DMS153 (cell line): ENCODE measurements at regions not wholly inside any gene's neighbourhood (a gene's known extent, or its start where the extent isn't known, plus 50 kb on each side); places are given as distances from the start of the nearest gene placed in this dataset.

Experiments used
- DNase-seq: peaks from one replicate; lab custom pipeline; 2025; lab: John Stamatoyannopoulos, UW

DNA sequence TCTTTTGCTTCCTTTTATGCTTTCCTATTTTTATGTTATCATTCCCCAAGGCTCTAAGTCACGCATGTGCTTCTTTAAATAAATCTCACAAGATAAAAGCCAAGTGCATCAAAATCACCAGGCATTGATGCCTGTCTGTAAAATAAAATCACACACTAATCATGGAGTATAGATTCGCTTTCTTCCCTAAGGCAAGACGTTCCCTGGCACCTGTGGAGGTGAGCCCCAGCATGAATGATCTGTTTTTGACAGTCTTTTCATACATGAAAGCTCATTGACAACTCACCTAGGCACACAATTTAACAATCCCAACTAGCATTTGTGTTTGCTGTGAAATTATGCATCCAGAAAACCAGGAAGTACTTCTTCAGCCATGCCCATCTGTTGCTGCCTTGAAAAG lies 146.9 kb upstream of the DMAC1 start:
- DNase-seq: no peak

- no peak for DNase-seq
Observed at GRCh38 chr9:7944572-7944971, 145.0 kb upstream of the DMAC1 start.

DNA sequence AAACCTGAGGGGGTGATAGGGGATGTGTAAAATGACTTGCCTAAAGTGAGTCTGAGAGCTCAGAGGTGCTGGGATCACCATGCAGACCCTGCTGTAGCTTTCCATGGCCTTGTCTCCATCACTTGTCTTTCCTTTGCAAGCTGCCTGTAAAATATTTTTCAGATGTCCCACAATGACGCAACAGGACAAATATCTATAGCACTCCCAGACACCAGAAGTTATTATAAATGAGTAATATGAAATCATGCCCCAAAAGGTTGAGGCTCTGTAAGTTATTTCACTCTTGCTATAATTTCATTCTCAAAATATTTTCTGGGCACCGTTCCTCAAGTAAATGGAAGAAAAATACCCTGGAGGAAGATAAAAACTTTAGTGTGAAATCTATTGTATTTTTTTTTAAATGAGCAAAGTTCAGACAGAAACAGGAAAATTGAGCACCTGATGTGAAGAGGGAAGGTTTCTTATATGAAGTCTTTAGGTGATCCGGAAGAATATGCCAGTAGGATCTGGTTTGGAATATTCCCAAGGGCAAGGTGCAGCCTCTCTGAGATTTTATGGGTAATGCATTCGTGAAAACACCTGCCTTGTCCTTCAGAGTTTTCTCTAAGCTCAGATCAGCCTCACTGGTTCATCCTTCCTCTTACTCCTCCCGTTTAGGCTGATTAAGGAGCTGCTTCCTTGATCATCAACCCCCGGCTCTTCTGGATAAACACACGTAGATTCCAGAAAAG lies 138.3 kb upstream of the DMAC1 start:
- no peak for DNase-seq

GRCh38 chr9:7936996-7937395 lies 137.4 kb upstream of the DMAC1 start:
- DNase-seq: no peak

- no peak for DNase-seq
Observed at GRCh38 chr9:7936163-7936562, 136.6 kb upstream of the DMAC1 start.

DNA sequence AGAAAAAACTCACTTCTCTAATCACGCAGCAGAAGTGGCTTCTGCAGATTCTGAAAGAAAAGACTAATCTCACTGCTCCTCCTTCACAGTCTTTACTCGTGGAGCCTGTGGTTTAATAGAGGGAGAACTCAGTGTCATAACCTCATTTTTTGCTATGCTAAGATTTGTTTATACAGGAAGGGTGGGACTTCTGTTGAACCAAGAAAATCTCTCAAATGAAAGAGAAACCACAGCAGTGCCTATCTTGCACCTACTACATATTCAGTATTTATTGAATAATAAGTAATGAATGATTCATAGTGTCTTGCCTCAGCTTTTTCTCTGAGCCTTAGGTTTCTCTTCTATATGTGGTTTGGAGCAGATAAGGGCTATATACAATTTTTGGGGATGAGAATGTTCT lies 136.1 kb upstream of the DMAC1 start:
- no peak for DNase-seq

- no peak for DNase-seq
Observed at GRCh38 chr9:7932767-7933166, 133.2 kb upstream of the DMAC1 start.

GRCh38 chr9:7930613-7931012 lies 131.0 kb upstream of the DMAC1 start:
- DNase-seq: no peak

DNA sequence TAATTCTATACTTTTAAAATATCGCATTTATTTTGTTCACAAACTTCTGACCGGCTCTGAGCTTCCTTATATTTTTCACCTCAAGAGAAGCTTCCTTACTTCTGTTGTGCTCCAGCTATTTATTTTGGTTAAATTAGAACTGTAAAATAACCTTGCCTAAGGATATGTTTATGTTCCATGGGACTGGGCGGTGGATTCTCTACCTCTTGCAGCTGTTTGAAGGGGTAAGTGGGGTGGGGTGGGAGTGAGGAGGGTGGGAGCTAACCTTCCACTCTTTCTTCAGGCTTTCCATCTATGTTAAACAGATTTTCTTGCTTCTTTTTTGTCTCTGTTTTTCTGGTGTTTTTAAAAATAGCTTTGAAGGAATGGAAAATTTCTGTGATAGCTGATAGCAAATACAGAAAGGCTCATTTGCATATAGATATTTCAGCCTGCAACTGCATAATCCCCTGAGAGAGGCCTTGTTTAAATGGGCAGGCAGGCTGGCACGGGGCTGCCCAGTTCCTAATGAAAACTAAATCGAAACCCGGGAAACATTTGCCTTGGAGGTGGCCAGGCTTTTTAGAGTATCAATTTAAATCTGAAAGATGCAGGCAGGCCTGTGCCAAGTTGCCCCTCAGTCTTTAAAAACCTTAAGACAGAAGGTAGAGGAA lies 122.1 kb upstream of the DMAC1 start:
- no peak for DNase-seq

DNA sequence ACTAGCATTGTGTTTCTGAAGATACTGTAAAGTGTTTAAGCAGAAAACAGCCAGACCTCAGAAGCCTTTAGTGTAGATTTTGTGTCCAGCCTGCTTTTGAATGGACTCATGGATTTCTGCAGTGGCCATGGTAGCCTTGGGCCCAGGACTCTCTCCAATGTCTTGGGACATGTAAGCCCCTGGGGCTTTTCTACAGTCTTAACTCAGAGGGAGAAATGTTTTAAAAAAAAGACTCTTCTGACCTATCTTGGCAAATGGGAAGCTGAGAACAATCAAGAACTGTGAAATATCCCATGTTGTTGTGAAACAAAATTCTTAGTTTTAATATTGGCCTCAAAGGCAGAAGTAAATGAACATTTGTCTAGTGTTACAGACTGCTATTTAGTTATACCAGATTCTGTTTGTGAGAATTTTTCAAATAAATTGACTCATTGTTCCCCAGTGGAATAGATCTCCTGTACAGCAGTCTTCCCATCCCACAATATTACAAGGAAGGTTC lies 112.5 kb upstream of the DMAC1 start:
- no peak for DNase-seq

- no peak for DNase-seq
Observed at GRCh38 chr9:7910426-7911020, 110.9 kb upstream of the DMAC1 start.

- DNase-seq: no peak
Observed at GRCh38 chr9:7909537-7909936, 110.0 kb upstream of the DMAC1 start.

- no peak for DNase-seq
Observed at GRCh38 chr9:7907551-7908337, 108.2 kb upstream of the DMAC1 start.

- no peak for DNase-seq
Observed at GRCh38 chr9:7906783-7907550, 107.4 kb upstream of the DMAC1 start.

DNA sequence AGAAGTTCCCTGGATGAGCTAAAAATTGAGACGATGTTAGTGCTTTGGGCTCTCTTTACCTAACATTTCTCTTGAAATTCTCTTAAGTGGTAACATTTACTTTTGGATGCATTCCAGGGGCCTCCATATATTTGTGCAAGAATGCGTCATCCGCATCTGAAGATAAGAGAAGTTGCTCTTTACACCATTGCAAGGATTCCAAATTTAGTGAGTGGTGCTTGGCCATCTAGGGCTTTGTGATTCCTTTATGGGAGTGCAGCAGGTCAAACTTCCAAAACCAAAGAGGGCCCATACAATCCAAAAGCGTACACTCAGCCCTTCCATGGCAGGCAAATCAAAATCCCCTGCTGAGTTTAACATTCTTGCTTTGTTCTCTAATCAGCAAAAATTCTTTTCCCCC lies 102.0 kb upstream of the DMAC1 start:
- no peak for DNase-seq

DNA sequence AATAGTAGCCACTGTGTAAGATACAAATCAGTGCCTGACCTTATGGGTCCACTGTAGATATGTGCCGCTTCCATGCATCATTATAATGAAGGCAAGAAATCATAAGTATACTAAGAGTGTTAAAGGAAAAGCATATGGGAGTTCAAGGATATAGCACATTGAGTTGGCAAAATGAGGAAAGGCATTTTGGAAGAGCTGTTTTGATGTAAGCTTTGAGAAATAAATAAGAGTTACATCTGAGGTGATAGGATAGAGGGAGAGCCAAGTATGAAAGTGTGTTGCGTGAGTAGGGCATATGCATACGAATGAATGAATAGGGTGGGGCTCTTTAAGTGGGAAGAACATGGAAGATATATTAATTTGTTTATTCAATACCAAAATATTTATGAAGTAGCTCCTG lies 101.0 kb upstream of the DMAC1 start:
- no peak for DNase-seq

DNA sequence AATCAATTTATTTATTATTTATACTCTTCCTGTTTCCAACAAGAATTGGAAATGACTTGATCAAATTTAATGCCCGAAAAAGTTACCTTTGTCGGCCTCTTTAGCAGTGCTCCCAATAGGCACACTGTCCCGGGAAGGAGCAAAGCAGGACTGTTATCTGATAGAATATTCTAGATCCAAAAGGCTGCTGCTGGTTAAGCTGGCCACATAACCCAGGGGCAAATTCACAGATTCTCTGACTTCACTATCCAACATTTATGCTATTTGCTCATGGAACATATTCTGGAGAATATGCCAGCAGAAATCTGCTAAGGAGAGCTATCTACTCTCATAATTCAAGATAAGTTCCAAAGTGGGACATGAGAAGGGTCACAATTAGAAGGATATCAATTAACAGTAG lies 100.2 kb upstream of the DMAC1 start:
- DNase-seq: no peak

DNA sequence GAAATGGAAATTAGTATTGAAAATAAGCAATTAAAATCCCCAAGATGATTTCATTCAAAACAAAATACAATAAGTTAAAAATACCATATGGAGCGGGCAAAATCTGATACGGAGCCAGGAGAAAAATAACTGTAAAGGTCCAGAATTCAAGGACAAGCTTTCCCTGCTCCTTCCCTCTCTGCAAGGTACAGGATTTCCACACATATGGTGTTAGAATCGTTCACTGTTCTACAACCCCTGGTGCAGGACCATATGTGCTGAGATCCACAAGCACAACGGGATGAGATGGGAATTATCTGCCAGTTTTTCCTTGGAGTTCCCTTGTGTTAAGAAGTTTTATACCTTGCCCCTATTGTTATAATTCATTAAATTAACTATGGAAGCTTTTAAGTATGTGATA lies 94.7 kb upstream of the DMAC1 start:
- no peak for DNase-seq

GRCh38 chr9:7892975-7893374 lies 93.4 kb upstream of the DMAC1 start:
- DNase-seq: no peak

DNA sequence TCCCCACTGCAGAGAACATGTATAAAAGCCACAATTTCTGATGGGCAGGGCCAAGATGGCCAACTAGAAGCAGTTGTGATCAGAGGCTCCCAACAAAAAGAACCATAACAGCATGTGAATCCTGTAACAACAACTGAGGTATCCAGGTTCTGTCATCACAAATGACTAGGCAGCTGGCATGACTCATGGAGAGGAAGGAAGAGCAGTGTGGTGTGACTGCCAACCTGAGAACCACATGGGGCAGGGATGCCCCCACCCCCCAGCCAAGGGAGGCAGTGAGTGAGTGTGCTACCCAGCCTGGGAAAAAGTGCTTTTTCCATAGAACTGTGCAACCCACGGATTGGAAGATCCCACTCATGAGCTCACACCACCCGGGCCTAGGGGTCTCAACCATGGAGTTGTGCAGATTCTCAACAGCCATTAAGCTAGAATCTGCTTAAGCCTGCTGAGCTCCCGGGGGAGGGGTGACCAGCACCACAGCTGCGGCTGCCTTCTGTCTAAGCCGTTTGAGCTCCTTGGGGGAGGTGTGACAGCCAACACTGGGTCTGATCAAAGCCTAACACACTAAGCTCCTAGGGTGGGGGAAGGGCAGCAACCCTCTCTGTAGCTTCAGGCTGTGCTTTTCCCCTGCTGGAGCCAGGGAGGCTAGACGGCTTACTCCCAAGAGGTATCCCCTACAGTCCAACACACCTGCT lies 80.1 kb upstream of the DMAC1 start:
- no peak for DNase-seq
